Liver (tissue), 3 donors: ENCODE measurements at regions not wholly inside any gene's neighbourhood (a gene's known extent, or its start where the extent isn't known, plus 50 kb on each side); places are given as distances from the start of the nearest gene placed in this dataset.

Experiments
- FOXA1 ChIP-seq: IDR thresholded peaks from 2 replicates; pipeline ENCODE4 v1.6.1; 2016; ENCODE audit warnings: antibody characterized with exemption
- GABPA ChIP-seq, 2 donors: IDR thresholded peaks in 1 of 2; conservative IDR thresholded peaks in 1 of 2; 2 replicates each; pipeline ENCODE4 v1.6.1; 2016; ENCODE audit warnings: antibody characterized with exemption in 2 of 2, mild to moderate bottlenecking in 1 of 2, moderate library complexity in 1 of 2
- HNF4A ChIP-seq, 2 donors: conservative IDR thresholded peaks; 2 replicates each; pipeline ENCODE4 v1.6.1; 2016; ENCODE audit warnings: antibody characterized with exemption in 2 of 2, mild to moderate bottlenecking in 2 of 2
- JUND ChIP-seq, 2 donors: IDR thresholded peaks; 2 replicates each; pipeline ENCODE4 v1.6.1; 2016; ENCODE audit warnings: antibody characterized with exemption in 2 of 2
- RAD21 ChIP-seq, 2 donors: IDR thresholded peaks; 2 replicates each; pipeline ENCODE4 v1.6.1; 2016; ENCODE audit warnings: antibody characterized with exemption in 2 of 2, mild to moderate bottlenecking in 2 of 2
- SP1 ChIP-seq: IDR thresholded peaks from 2 replicates; pipeline ENCODE4 v1.6.1; 2018; ENCODE audit warnings: antibody characterized with exemption, mild to moderate bottlenecking
- TAF1 ChIP-seq: conservative IDR thresholded peaks from 2 replicates; pipeline ENCODE4 v1.6.1; 2016; ENCODE audit warnings: antibody characterized with exemption, mild to moderate bottlenecking
- TF ChIP-seq, protein P1 (sequence below): IDR thresholded peaks from 2 replicates; pipeline ENCODE4 v1.6.1; 2016; ENCODE audit warnings: antibody characterized with exemption
- TF ChIP-seq, protein P2 (sequence below): fragments of 150-350 bp; IDR thresholded peaks from 2 replicates; pipeline ENCODE4 v1.5.1; 2017; ENCODE audit warnings: improper control_type of control experiment, low read depth, low read length; ENCODE audit not compliant: missing input control
- TF ChIP-seq, protein P3 (sequence below): IDR thresholded peaks from 2 replicates; pipeline ENCODE4 v1.6.1; 2016; ENCODE audit warnings: antibody characterized with exemption
- TF ChIP-seq, protein P4 (sequence below): IDR thresholded peaks from 2 replicates; pipeline ENCODE4 v1.6.1; 2016; ENCODE audit warnings: antibody characterized with exemption
- TF ChIP-seq, protein P5 (sequence below): IDR thresholded peaks from 2 replicates; pipeline ENCODE4 v1.6.1; 2016; ENCODE audit warnings: antibody characterized with exemption, mild to moderate bottlenecking
- donor health status: healthy.
- donor health status: healthy.

DNA sequence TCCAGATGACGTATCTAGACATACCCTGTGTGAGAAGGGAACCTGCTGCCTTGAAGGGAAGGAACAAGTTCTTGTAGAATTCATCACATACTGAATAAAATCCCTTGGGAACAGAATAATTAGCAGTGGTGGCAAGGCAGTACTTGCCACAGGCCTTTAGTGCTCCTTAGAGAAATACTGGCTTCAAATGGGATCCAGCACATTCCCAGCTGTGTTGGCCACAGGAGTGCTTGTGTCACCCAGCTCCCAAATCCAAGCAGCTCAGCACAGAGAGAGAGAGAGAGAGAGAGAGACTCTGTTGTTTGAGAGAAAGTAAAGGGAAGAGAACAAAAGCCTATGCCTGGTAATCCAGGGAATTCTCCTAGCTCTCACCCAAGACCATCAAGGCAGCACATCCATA is 969.0 kb upstream of the ALCAM start:
- TF ChIP-seq, protein P1, sequence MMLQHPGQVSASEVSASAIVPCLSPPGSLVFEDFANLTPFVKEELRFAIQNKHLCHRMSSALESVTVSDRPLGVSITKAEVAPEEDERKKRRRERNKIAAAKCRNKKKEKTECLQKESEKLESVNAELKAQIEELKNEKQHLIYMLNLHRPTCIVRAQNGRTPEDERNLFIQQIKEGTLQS = no peak
- TF ChIP-seq, protein P2, sequence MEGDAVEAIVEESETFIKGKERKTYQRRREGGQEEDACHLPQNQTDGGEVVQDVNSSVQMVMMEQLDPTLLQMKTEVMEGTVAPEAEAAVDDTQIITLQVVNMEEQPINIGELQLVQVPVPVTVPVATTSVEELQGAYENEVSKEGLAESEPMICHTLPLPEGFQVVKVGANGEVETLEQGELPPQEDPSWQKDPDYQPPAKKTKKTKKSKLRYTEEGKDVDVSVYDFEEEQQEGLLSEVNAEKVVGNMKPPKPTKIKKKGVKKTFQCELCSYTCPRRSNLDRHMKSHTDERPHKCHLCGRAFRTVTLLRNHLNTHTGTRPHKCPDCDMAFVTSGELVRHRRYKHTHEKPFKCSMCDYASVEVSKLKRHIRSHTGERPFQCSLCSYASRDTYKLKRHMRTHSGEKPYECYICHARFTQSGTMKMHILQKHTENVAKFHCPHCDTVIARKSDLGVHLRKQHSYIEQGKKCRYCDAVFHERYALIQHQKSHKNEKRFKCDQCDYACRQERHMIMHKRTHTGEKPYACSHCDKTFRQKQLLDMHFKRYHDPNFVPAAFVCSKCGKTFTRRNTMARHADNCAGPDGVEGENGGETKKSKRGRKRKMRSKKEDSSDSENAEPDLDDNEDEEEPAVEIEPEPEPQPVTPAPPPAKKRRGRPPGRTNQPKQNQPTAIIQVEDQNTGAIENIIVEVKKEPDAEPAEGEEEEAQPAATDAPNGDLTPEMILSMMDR = no peak
- TF ChIP-seq JUND (IDR thresholded peaks at IDR 0.05) (no peak), SP1 (no peak), TAF1 (no peak), GABPA (IDR thresholded peaks at IDR 0.05 in 1 of 2, conservative IDR thresholded peaks at IDR 0.05 in 1 of 2) (no peak), HNF4A (conservative IDR thresholded peaks at IDR 0.05) (no peak), RAD21 (IDR thresholded peaks at IDR 0.05) (no peak), FOXA1 (no peak)
- TF ChIP-seq, protein P3, sequence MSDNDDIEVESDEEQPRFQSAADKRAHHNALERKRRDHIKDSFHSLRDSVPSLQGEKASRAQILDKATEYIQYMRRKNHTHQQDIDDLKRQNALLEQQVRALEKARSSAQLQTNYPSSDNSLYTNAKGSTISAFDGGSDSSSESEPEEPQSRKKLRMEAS = no peak
- TF ChIP-seq, protein P4, sequence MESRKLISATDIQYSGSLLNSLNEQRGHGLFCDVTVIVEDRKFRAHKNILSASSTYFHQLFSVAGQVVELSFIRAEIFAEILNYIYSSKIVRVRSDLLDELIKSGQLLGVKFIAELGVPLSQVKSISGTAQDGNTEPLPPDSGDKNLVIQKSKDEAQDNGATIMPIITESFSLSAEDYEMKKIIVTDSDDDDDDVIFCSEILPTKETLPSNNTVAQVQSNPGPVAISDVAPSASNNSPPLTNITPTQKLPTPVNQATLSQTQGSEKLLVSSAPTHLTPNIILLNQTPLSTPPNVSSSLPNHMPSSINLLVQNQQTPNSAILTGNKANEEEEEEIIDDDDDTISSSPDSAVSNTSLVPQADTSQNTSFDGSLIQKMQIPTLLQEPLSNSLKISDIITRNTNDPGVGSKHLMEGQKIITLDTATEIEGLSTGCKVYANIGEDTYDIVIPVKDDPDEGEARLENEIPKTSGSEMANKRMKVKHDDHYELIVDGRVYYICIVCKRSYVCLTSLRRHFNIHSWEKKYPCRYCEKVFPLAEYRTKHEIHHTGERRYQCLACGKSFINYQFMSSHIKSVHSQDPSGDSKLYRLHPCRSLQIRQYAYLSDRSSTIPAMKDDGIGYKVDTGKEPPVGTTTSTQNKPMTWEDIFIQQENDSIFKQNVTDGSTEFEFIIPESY = no peak
- TF ChIP-seq, protein P5, sequence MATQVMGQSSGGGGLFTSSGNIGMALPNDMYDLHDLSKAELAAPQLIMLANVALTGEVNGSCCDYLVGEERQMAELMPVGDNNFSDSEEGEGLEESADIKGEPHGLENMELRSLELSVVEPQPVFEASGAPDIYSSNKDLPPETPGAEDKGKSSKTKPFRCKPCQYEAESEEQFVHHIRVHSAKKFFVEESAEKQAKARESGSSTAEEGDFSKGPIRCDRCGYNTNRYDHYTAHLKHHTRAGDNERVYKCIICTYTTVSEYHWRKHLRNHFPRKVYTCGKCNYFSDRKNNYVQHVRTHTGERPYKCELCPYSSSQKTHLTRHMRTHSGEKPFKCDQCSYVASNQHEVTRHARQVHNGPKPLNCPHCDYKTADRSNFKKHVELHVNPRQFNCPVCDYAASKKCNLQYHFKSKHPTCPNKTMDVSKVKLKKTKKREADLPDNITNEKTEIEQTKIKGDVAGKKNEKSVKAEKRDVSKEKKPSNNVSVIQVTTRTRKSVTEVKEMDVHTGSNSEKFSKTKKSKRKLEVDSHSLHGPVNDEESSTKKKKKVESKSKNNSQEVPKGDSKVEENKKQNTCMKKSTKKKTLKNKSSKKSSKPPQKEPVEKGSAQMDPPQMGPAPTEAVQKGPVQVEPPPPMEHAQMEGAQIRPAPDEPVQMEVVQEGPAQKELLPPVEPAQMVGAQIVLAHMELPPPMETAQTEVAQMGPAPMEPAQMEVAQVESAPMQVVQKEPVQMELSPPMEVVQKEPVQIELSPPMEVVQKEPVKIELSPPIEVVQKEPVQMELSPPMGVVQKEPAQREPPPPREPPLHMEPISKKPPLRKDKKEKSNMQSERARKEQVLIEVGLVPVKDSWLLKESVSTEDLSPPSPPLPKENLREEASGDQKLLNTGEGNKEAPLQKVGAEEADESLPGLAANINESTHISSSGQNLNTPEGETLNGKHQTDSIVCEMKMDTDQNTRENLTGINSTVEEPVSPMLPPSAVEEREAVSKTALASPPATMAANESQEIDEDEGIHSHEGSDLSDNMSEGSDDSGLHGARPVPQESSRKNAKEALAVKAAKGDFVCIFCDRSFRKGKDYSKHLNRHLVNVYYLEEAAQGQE = no peak
